ENCODE measurements at regions not wholly inside any gene's neighbourhood (a gene's known extent, or its start where the extent isn't known, plus 50 kb on each side); places are given as distances from the start of the nearest gene placed in this dataset.

- TF ChIP-seq CTCF (IDR thresholded peaks at IDR 0.05; ENCODE audit: low read length) (no peak), EZH2 (optimal IDR thresholded peaks at IDR 0.05; ENCODE audit: low read depth, low read length) (no peak)
Observed at GRCh38 chr2:109689182-109689930, 75.2 kb downstream of the SOWAHC start.
